ENCODE measurements at regions not wholly inside any gene's neighbourhood (a gene's known extent, or its start where the extent isn't known, plus 50 kb on each side); places are given as distances from the start of the nearest gene placed in this dataset.
"Not testable (repeated sequence)": the region's sequence is repeated elsewhere in the genome, so short reads cannot be mapped to it uniquely, and the experiment has no call there.

DNA sequence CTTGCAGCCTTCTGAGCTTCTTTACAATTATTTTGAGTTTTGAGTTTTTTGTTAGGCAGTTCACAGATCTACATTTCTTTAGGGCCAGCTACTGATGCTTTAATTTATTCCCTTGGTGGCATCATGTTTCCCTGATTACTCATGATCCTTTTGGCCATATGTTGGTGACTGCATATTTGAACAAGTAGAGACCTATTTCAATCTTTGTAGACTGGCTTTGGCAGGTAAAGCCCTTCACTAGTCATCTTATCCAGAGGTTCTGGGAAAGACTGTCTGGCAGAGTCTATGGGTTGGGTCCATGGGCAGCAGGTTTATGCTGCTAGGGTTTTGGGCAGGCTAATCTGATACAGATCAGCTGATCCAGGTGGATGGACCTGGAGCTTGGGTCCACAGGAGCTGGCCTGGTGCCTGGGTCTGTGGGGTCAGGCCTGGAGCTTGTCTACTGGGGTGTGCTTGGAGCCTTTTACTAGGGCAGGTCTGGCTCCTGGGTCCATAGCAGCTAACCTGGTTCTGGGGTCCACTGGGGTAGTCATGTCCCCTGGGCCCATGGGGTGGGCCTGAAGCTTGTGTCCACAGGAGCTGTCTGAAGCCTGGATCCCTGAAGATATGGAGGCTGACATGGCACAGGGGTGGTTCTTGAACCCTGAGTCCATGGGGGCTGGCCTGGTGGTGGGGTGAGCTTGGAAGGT is 72.7 kb downstream of the GPR85 start:
- ATAC-seq, result no peak
- DNase-seq (ENCODE audit: low spot score), result no peak
- POLR2A ChIA-PET, result no interaction called here
- CTCF ChIA-PET, result interaction anchor here (1.0 to 1.7 kb wide), 3 partner anchors 145 to 408 kb away, joined by 3 to 4 read pairs (median 3); no protein-coding TSS in a partner anchor
- Mint-ChIP-seq H3K27ac (no peak overlapping the region), H3K36me3 (0 out of 2 replicates have a peak, but pooled peaks cover 7% of the 10 kb centered on the region), H3K9me3 (peaks cover 26% of the 10 kb centered on the region), H3K4me1 (no peaks in the 10 kb centered on the region), H3K4me3 (no peak overlapping the region), H3K27me3 (ENCODE audit: low read depth) (no peaks in the 10 kb centered on the region)
- TF ChIP-seq OVOL2 (CRISPR knock-in tag; IDR thresholded peaks at IDR 0.05; ENCODE audit: borderline replicate concordance) (no peak), ZNF121 (CRISPR knock-in tag; IDR thresholded peaks at IDR 0.05) (no peak), NFE2L1 (CRISPR knock-in tag; IDR thresholded peaks at IDR 0.05) (no peak), GABPB1 (CRISPR knock-in tag; IDR thresholded peaks at IDR 0.05) (no peak), ZNF416 (CRISPR knock-in tag; IDR thresholded peaks at IDR 0.05) (no peak), TEAD1 (CRISPR knock-in tag; IDR thresholded peaks at IDR 0.05) (no peak), GRHL2 (CRISPR knock-in tag; IDR thresholded peaks at IDR 0.05; ENCODE audit: insufficient replicate concordance, severe bottlenecking) (no peak), IRF1 (CRISPR knock-in tag; IDR thresholded peaks at IDR 0.05) (no peak), ZNF423 (CRISPR knock-in tag; IDR thresholded peaks at IDR 0.05) (no peak), CDX4 (CRISPR knock-in tag; IDR thresholded peaks at IDR 0.05; ENCODE audit: borderline replicate concordance) (no peak), NR3C1 (CRISPR knock-in tag; conservative IDR thresholded peaks at IDR 0.05; ENCODE audit: low read depth) (no peak), FOXP4 (CRISPR knock-in tag; IDR thresholded peaks at IDR 0.05) (no peak), RELA (CRISPR knock-in tag; IDR thresholded peaks at IDR 0.05; ENCODE audit: borderline replicate concordance) (no peak)
- TF ChIP-seq, protein P1, sequence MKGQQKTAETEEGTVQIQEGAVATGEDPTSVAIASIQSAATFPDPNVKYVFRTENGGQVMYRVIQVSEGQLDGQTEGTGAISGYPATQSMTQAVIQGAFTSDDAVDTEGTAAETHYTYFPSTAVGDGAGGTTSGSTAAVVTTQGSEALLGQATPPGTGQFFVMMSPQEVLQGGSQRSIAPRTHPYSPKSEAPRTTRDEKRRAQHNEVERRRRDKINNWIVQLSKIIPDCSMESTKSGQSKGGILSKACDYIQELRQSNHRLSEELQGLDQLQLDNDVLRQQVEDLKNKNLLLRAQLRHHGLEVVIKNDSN (CRISPR knock-in tag; IDR thresholded peaks at IDR 0.05), result no peak
- TF ChIP-seq, protein P2, sequence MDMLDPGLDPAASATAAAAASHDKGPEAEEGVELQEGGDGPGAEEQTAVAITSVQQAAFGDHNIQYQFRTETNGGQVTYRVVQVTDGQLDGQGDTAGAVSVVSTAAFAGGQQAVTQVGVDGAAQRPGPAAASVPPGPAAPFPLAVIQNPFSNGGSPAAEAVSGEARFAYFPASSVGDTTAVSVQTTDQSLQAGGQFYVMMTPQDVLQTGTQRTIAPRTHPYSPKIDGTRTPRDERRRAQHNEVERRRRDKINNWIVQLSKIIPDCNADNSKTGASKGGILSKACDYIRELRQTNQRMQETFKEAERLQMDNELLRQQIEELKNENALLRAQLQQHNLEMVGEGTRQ (CRISPR knock-in tag; IDR thresholded peaks at IDR 0.05), result no peak
- TF ChIP-seq, protein P3, sequence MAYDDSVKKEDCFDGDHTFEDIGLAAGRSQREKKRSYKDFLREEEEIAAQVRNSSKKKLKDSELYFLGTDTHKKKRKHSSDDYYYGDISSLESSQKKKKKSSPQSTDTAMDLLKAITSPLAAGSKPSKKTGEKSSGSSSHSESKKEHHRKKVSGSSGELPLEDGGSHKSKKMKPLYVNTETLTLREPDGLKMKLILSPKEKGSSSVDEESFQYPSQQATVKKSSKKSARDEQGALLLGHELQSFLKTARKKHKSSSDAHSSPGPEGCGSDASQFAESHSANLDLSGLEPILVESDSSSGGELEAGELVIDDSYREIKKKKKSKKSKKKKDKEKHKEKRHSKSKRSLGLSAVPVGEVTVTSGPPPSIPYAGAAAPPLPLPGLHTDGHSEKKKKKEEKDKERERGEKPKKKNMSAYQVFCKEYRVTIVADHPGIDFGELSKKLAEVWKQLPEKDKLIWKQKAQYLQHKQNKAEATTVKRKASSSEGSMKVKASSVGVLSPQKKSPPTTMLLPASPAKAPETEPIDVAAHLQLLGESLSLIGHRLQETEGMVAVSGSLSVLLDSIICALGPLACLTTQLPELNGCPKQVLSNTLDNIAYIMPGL (CRISPR knock-in tag; IDR thresholded peaks at IDR 0.05), result no peak
- TF ChIP-seq, protein P4, sequence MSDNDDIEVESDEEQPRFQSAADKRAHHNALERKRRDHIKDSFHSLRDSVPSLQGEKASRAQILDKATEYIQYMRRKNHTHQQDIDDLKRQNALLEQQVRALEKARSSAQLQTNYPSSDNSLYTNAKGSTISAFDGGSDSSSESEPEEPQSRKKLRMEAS (CRISPR knock-in tag; IDR thresholded peaks at IDR 0.05), result no peak

GRCh38 chr7:113012862-113013261 is 73.8 kb downstream of the GPR85 start:
- H3K4me3 Mint-ChIP-seq; H3K27ac Mint-ChIP-seq; ATAC-seq; H3K36me3 Mint-ChIP-seq; DNase-seq (ENCODE audit: low spot score); H3K27me3 Mint-ChIP-seq (ENCODE audit: low read depth); H3K4me1 Mint-ChIP-seq; POLR2A ChIA-PET: not testable (repeated sequence)
- peaks cover 23% of the 10 kb centered on the region for H3K9me3 Mint-ChIP-seq
- CTCF ChIA-PET, result interaction anchor here (1.6 kb wide), 1 partner anchor 144 kb away, joined by 3 read pairs; no protein-coding TSS in a partner anchor

Measured in WTC11 (cell line).